Mammary epithelial cell (primary cell): ENCODE measurements at regions not wholly inside any gene's neighbourhood (a gene's known extent, or its start where the extent isn't known, plus 50 kb on each side); places are given as distances from the start of the nearest gene placed in this dataset.

Experiments
- CTCF ChIP-seq, 2 donors: IDR thresholded peaks in 1 of 2; conservative IDR thresholded peaks in 1 of 2; 2 replicates each; pipeline ENCODE4 v1.5.1; 2011 to 2012; ENCODE audit warnings: inconsistent platforms in 2 of 2, low read length in 2 of 2, mild to moderate bottlenecking in 2 of 2, control low read depth in 1 of 2, low read depth in 1 of 2; ENCODE audit not compliant: insufficient read depth in 1 of 2; ENCODE audit errors: extremely low read depth in 1 of 2
- EZH2 ChIP-seq: IDR thresholded peaks from 2 replicates; pipeline ENCODE4 v1.6.1; 2012; ENCODE audit warnings: low read length, inconsistent platforms, borderline replicate concordance

GRCh38 chr2:57855212-57855611, 191.4 kb upstream of the VRK2 start:
- TF ChIP-seq CTCF (conservative IDR thresholded peaks at IDR 0.05 in 1 of 2, IDR thresholded peaks at IDR 0.05 in 1 of 2; ENCODE audit: extremely low read depth in 1 of 2, insufficient read depth in 1 of 2, low read depth in 1 of 2, low read length in 2 of 2), result no peak
- TF ChIP-seq EZH2, result no peak
